ENCODE measurements at regions not wholly inside any gene's neighbourhood (a gene's known extent, or its start where the extent isn't known, plus 50 kb on each side); places are given as distances from the start of the nearest gene placed in this dataset.

- DNase-seq (ENCODE audit: extremely low read depth, low read depth, low spot score) = no peak
These were observed 178.7 kb upstream of the FAM98A start for GRCh38 chr2:33777786-33778185.

GRCh38 chr2:33775306-33775705 lies 176.2 kb upstream of the FAM98A start:
- no peak for DNase-seq (ENCODE audit: extremely low read depth, low read depth, low spot score)

- no peak for DNase-seq (ENCODE audit: extremely low read depth, low read depth, low spot score)
These were observed 170.9 kb upstream of the FAM98A start for GRCh38 chr2:33770023-33770422.

- no peak for DNase-seq (ENCODE audit: extremely low read depth, low read depth, low spot score)
These were observed 167.1 kb upstream of the FAM98A start for GRCh38 chr2:33766175-33766574.

- no peak for DNase-seq (ENCODE audit: extremely low read depth, low read depth, low spot score)
These were observed 166.0 kb upstream of the FAM98A start for GRCh38 chr2:33765122-33765521.

GRCh38 chr2:33764551-33764950 lies 165.5 kb upstream of the FAM98A start:
- no peak for DNase-seq (ENCODE audit: extremely low read depth, low read depth, low spot score)

GRCh38 chr2:33763671-33764310 lies 164.7 kb upstream of the FAM98A start:
- DNase-seq (ENCODE audit: extremely low read depth, low read depth, low spot score) = no peak

GRCh38 chr2:33762636-33763035 lies 163.5 kb upstream of the FAM98A start:
- DNase-seq (ENCODE audit: extremely low read depth, low read depth, low spot score) = no peak

GRCh38 chr2:33746208-33746800 lies 147.2 kb upstream of the FAM98A start:
- no peak for DNase-seq (ENCODE audit: extremely low read depth, low read depth, low spot score)

GRCh38 chr2:33735096-33735495 lies 136.0 kb upstream of the FAM98A start:
- no peak for DNase-seq (ENCODE audit: extremely low read depth, low read depth, low spot score)

- no peak for DNase-seq (ENCODE audit: extremely low read depth, low read depth, low spot score)
These were observed 131.7 kb upstream of the FAM98A start for GRCh38 chr2:33730804-33731203.

- no peak for DNase-seq (ENCODE audit: extremely low read depth, low read depth, low spot score)
These were observed 131.1 kb upstream of the FAM98A start for GRCh38 chr2:33730193-33730592.

- DNase-seq (ENCODE audit: extremely low read depth, low read depth, low spot score) = no peak
These were observed 130.3 kb upstream of the FAM98A start for GRCh38 chr2:33729353-33729752.

GRCh38 chr2:33728106-33728505 lies 129.0 kb upstream of the FAM98A start:
- DNase-seq (ENCODE audit: extremely low read depth, low read depth, low spot score) = no peak

GRCh38 chr2:33727361-33728032 lies 128.4 kb upstream of the FAM98A start:
- DNase-seq (ENCODE audit: extremely low read depth, low read depth, low spot score) = no peak

GRCh38 chr2:33726415-33726814 lies 127.3 kb upstream of the FAM98A start:
- no peak for DNase-seq (ENCODE audit: extremely low read depth, low read depth, low spot score)

- DNase-seq (ENCODE audit: extremely low read depth, low read depth, low spot score) = no peak
These were observed 124.2 kb upstream of the FAM98A start for GRCh38 chr2:33723329-33723728.

- no peak for DNase-seq (ENCODE audit: extremely low read depth, low read depth, low spot score)
These were observed 120.0 kb upstream of the FAM98A start for GRCh38 chr2:33719067-33719466.

- no peak for DNase-seq (ENCODE audit: extremely low read depth, low read depth, low spot score)
These were observed 113.6 kb upstream of the FAM98A start for GRCh38 chr2:33712674-33713073.

GRCh38 chr2:33709951-33710350 lies 110.9 kb upstream of the FAM98A start:
- DNase-seq (ENCODE audit: extremely low read depth, low read depth, low spot score) = no peak

GRCh38 chr2:33707312-33707711 lies 108.2 kb upstream of the FAM98A start:
- DNase-seq (ENCODE audit: extremely low read depth, low read depth, low spot score) = no peak

GRCh38 chr2:33706410-33706809 lies 107.3 kb upstream of the FAM98A start:
- DNase-seq (ENCODE audit: extremely low read depth, low read depth, low spot score) = no peak

Measured in glomerular endothelial cell (primary cell).